Progenitor cell of endocrine pancreas (in vitro differentiated cells): ENCODE measurements at regions not wholly inside any gene's neighbourhood (a gene's known extent, or its start where the extent isn't known, plus 50 kb on each side); places are given as distances from the start of the nearest gene placed in this dataset.

Experiments
- DNase-seq: peaks from one replicate; pipeline ENCODE4 v3.0.0; 2021; ENCODE audit warnings: low spot score; ENCODE audit not compliant: unreplicated experiment
- H3K27ac Mint-ChIP-seq: 2 replicates; pipeline ENCODE4 v1.8.0; 2021; ENCODE audit warnings: mild to moderate bottlenecking, moderate library complexity, mixed read lengths
- H3K27me3 Mint-ChIP-seq: 2 replicates; pipeline ENCODE4 v1.8.0; 2021; ENCODE audit warnings: mixed read lengths
- H3K36me3 Mint-ChIP-seq: 2 replicates; pipeline ENCODE4 v1.8.0; 2022; ENCODE audit warnings: mixed read lengths; ENCODE audit not compliant: insufficient read depth
- H3K4me1 Mint-ChIP-seq: 2 replicates; pipeline ENCODE4 v1.8.0; 2021; ENCODE audit warnings: low read depth, mixed read lengths
- H3K4me3 Mint-ChIP-seq: 2 replicates; pipeline ENCODE4 v1.8.0; 2021; ENCODE audit warnings: low read depth, mild to moderate bottlenecking, moderate library complexity, mixed read lengths
- H3K9me3 Mint-ChIP-seq: 2 replicates; pipeline ENCODE4 v1.8.0; 2021; ENCODE audit warnings: low read depth, mixed read lengths
- CTCF ChIP-seq: fragments of 200-600 bp; sonication (generic); IDR thresholded peaks from one replicate; pipeline ENCODE4 v1.5.0; 2021; ENCODE audit warnings: antibody characterized with exemption, mild to moderate bottlenecking; ENCODE audit not compliant: unreplicated experiment

GRCh38 chr1:39148942-39149341 lies 55.6 kb upstream of the MACF1 start:
- peaks cover 2% of the 10 kb centered on the region for H3K36me3 Mint-ChIP-seq
- no peaks in the 10 kb centered on the region for H3K27me3 Mint-ChIP-seq
- H3K9me3 Mint-ChIP-seq = no peaks in the 10 kb centered on the region
- H3K4me1 Mint-ChIP-seq = peaks cover 33% of the 10 kb centered on the region
- no peak overlapping the region for H3K27ac Mint-ChIP-seq
- no peak for TF ChIP-seq CTCF
- no peak for DNase-seq
- H3K4me3 Mint-ChIP-seq = no peak overlapping the region

DNA sequence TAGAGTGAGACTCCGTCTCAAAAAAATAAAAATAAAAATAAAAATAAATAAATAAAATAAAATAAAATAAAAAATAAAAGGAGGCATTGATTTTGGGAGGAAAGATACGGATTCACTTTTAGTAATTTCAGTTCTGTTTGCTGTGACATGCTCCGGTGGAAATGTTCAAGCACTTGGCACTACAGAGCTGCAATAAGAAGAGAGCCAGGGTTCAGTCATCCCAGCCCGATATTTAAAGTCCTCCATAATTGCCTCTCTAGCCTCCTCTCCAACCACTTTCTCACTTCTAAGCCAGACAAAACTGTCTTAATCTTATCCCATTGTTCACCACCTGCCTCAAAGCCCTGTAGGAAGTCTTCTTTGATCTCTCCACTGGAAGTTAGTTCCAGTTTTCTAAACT lies 55.0 kb upstream of the MACF1 start:
- no peak for DNase-seq
- TF ChIP-seq CTCF = no peak

DNA sequence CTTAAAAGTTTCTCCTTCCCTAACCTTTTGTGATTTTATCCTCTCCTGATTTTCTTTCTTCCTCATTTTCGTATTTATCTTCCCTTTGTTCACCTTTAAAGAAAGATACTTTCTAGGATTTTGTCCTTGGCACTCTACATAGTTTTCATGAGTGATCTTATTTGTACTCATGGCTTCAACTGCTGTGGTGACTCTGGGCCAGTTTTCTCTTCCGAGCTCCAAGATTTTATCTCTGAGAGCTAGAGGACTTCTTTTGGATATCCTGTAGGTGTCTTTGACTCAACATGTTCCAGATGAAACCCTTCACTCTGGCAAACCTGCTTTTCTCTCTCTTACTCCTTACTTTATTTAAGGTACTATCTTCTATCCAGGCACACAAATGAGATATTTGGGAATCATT lies 53.7 kb upstream of the MACF1 start:
- H3K27me3 Mint-ChIP-seq = no peaks in the 10 kb centered on the region
- H3K27ac Mint-ChIP-seq = no peak overlapping the region
- no peaks in the 10 kb centered on the region for H3K9me3 Mint-ChIP-seq
- peaks cover 1% of the 10 kb centered on the region for H3K36me3 Mint-ChIP-seq
- TF ChIP-seq CTCF = no peak
- no peak for DNase-seq
- peaks cover 44% of the 10 kb centered on the region for H3K4me1 Mint-ChIP-seq
- no peak overlapping the region for H3K4me3 Mint-ChIP-seq

More for the DNA sequence above, 55.0 kb upstream of the MACF1 start:
- no peaks in the 10 kb centered on the region for H3K27me3 Mint-ChIP-seq
- H3K9me3 Mint-ChIP-seq = no peaks in the 10 kb centered on the region
- H3K27ac Mint-ChIP-seq = no peak overlapping the region
- peaks cover 39% of the 10 kb centered on the region for H3K4me1 Mint-ChIP-seq
- H3K4me3 Mint-ChIP-seq = no peak overlapping the region
- peaks cover 2% of the 10 kb centered on the region for H3K36me3 Mint-ChIP-seq

DNA sequence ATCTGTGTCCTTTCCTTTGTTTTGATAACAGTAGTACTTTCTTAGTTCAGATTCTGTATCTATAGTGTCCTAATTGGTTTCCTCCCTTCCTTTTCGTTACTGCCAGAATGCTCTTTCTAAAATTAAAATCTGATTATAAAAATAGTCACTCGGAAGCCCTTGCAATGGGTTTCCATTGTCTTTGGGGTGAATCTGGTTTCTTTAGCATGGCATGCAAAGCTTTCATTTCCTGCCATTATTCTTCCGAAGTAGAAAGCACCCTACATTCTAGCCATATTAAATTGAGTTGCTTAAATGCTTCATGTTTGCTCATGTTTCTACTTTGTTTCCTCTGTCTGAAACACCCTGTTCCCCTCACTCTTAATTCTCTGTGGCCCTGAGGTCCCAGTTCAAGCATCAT lies 53.2 kb upstream of the MACF1 start:
- TF ChIP-seq CTCF = no peak
- H3K27me3 Mint-ChIP-seq = no peaks in the 10 kb centered on the region
- H3K9me3 Mint-ChIP-seq = no peaks in the 10 kb centered on the region
- H3K27ac Mint-ChIP-seq = peak overlapping the region; percentile 76
- peaks cover 44% of the 10 kb centered on the region for H3K4me1 Mint-ChIP-seq
- DNase-seq = no peak
- H3K36me3 Mint-ChIP-seq = no peaks in the 10 kb centered on the region
- H3K4me3 Mint-ChIP-seq = no peak overlapping the region

DNA sequence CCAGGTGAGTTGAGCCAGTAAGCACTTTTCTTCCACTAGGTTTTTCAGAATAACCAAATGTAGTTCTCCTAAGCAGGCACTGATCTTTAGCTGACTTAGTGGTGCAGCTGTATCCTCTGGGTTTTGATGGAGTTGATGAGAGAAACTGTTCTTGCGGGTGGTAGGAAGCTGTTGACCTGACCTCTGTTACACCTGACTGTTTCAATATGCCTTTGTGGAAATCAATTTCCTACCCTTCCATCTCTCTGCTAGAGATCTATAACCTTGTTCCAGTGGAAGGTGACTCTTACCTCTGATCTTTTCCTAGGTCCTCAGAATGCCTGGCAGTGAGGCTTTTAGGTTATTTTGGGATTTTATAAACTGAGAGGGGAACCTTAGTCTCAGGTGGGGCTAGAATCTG lies 51.6 kb upstream of the MACF1 start:
- H3K27ac Mint-ChIP-seq = peak overlapping the region; percentile 60
- H3K4me3 Mint-ChIP-seq = no peak overlapping the region
- H3K36me3 Mint-ChIP-seq = no peaks in the 10 kb centered on the region
- TF ChIP-seq CTCF = no peak
- H3K27me3 Mint-ChIP-seq = no peaks in the 10 kb centered on the region
- peaks cover 53% of the 10 kb centered on the region for H3K4me1 Mint-ChIP-seq
- H3K9me3 Mint-ChIP-seq = no peaks in the 10 kb centered on the region
- no peak for DNase-seq
